HG02763 (cell line): ENCODE measurements at regions not wholly inside any gene's neighbourhood (a gene's known extent, or its start where the extent isn't known, plus 50 kb on each side); places are given as distances from the start of the nearest gene placed in this dataset.

Experiments
- ATAC-seq: cut with Tn5 transposase; IDR thresholded peaks from one replicate; pipeline ENCODE4 v1.9.1; 2021; ENCODE audit warnings: mild to moderate bottlenecking, moderate library complexity; ENCODE audit not compliant: unreplicated experiment

GRCh38 chr7:25619963-25620799 lies 391.9 kb upstream of the NPVF start:
- no peak for ATAC-seq

GRCh38 chr7:25621993-25622392 lies 393.7 kb upstream of the NPVF start:
- ATAC-seq = no peak

- ATAC-seq = no peak
Measured at GRCh38 chr7:25622695-25623094, 394.4 kb upstream of the NPVF start.

- ATAC-seq = no peak
Measured at GRCh38 chr7:25624051-25624450, 395.8 kb upstream of the NPVF start.

GRCh38 chr7:25624833-25625232 lies 396.5 kb upstream of the NPVF start:
- ATAC-seq = no peak

GRCh38 chr7:25625306-25625992 lies 397.2 kb upstream of the NPVF start:
- no peak for ATAC-seq

- no peak for ATAC-seq
Measured at GRCh38 chr7:25626451-25627131, 398.3 kb upstream of the NPVF start.

GRCh38 chr7:25628446-25628845 lies 400.2 kb upstream of the NPVF start:
- no peak for ATAC-seq

- no peak for ATAC-seq
Measured at GRCh38 chr7:25632616-25633015, 404.3 kb upstream of the NPVF start.

- no peak for ATAC-seq
Measured at GRCh38 chr7:25633426-25634036, 405.2 kb upstream of the NPVF start.

- ATAC-seq = no peak
Measured at GRCh38 chr7:25636168-25636567, 407.9 kb upstream of the NPVF start.

- ATAC-seq = no peak
Measured at GRCh38 chr7:25636871-25637283, 408.6 kb upstream of the NPVF start.

- ATAC-seq = no peak
Measured at GRCh38 chr7:25638068-25638467, 409.8 kb upstream of the NPVF start.

GRCh38 chr7:25638590-25639244 lies 410.4 kb upstream of the NPVF start:
- ATAC-seq = no peak

- no peak for ATAC-seq
Measured at GRCh38 chr7:25642849-25643248, 414.6 kb upstream of the NPVF start.

- ATAC-seq = no peak
Measured at GRCh38 chr7:25643286-25643685, 415.0 kb upstream of the NPVF start.

GRCh38 chr7:25643770-25644394 lies 415.6 kb upstream of the NPVF start:
- no peak for ATAC-seq

- no peak for ATAC-seq
Measured at GRCh38 chr7:25646726-25647413, 418.6 kb upstream of the NPVF start.

GRCh38 chr7:25647872-25648271 lies 419.6 kb upstream of the NPVF start:
- ATAC-seq = no peak

GRCh38 chr7:25652366-25652765 lies 424.1 kb upstream of the NPVF start:
- no peak for ATAC-seq
